HG03108 (cell line): ENCODE measurements at regions not wholly inside any gene's neighbourhood (a gene's known extent, or its start where the extent isn't known, plus 50 kb on each side); places are given as distances from the start of the nearest gene placed in this dataset.

Source experiments
- ATAC-seq: cut with Tn5 transposase; IDR thresholded peaks from one replicate; pipeline ENCODE4 v1.9.1; 2021; ENCODE audit warnings: moderate library complexity; ENCODE audit not compliant: unreplicated experiment

DNA sequence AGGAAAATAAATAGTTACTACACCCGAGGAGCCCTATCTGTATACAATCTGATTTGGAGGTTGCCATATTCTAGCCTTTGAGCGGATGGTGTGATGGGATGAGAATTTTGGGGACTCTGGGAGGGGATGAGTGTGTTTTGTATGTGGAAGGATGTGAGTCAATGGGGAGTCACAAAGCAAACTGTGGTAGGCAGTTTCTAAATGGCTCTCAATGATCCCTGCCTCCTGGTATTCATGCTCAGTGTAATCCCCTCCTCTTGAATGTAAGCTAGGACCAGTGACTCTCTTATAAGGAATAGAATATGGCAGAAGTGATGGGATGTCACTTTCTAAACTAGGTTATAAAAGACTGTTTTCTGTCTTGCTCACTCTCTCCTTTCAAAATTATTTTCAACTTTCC, 205.7 kb upstream of the RIOK2 start:
- no peak for ATAC-seq

DNA sequence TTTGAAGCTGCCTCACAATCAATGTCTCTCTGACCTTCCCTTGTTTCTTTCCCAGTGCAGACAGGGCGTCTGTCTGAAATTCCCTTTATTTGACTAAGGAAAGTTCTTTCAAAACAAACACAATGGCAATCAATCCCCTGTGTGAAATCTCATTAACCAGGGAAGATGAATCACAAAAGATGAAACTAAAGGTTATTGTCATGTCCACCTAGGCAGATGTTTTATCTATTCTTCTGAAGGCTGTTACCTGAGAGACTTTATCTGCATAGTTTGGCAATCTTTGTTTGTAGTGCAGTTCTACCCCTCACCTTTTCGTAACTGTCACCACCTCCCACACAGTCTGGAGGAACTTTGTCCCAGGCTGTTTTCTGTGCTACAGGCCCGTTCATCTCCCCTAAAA, 217.5 kb upstream of the RIOK2 start:
- no peak for ATAC-seq

DNA sequence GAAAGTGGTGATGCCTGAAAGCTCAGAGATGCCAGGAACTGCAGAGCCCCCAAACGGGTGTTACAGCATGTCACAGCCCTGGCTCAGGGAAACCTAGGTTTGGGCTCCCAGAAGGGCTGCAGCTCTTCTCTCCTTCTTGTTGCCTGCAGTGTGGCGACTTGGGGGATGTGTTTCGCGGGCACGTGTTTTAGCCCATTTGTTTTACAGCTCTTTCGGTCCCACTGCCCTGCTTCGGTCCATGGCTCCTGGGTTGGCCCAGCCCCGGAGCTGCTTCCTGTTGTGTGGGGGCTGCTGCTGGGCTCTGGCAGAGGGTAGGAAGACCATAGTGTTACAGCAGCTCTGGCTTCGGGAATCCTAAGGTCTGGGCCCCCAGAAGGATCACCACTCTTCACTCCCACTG, 222.9 kb upstream of the RIOK2 start:
- no peak for ATAC-seq

DNA sequence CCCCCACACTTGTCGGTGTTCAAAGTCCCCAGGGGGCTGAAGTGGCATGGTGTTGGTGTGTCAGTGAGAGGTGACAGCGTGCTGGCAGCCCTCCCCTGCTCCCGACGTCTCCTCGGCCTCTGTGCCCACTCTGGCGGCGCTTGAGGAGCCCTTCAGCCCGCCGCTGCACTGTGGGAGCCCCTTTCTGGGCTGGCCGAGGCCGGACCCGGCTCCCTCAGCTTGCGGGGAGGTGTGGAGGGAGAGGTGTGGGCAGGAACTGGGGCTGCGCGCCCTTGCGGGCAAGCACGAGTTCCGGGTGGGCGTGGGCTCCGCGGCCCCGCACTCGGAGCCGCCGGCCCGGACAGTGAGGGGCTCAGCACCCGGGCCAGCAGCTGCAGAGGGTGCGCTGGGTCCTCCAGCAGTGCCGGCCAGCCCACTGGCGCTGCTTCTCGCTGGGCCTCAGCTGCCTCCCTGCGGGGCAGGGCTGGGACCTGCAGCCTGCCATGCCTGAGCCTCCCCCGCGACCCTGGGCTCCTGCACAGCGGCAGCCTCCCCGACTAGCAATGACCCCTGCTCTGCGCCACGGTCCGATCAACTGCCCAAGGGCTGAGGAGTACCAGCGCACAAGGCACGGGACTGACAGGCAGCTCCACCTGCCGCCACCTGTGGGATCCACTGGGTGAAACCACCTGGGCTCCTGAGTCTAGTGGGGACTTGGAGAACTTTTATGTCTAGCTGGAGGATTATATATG, 224.1 kb upstream of the RIOK2 start:
- no peak for ATAC-seq

DNA sequence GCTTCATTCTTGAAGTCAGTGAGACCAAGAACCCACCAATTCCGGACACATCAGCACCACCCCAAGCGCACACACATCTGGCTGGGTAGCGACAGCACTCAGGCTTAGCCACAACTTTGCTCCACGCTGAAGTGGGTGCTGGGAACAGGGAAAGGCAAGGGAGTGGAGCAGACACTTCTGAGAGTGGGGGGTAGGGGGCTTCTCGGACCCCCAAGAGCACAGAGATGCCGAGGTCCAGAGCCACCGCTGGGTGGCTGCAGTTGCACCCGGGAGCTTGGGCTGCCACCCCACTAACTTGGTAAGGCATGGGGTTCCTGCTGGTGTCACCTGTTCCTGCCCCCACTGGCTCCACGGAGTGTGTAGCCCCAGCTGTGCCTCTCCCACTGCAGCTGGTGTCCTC, 225.3 kb upstream of the RIOK2 start:
- no peak for ATAC-seq

DNA sequence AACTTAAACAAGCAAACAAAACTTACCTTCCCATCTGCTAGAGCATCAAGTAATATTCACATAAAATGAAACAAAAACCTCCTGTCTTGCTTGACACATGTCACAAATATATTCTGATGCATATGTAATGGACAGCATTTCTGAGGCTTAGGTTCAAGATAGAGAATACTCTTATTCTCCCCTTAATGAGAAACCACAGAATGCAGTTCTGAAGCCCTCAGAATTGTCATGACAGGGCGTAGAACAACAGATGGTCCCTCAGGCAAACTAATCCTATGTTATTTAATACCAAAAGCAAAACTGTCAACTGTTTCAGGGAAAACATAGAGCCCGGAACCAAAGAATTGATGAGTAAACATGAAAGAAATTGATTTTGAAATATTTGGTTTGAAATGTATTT, 229.9 kb upstream of the RIOK2 start:
- no peak for ATAC-seq

DNA sequence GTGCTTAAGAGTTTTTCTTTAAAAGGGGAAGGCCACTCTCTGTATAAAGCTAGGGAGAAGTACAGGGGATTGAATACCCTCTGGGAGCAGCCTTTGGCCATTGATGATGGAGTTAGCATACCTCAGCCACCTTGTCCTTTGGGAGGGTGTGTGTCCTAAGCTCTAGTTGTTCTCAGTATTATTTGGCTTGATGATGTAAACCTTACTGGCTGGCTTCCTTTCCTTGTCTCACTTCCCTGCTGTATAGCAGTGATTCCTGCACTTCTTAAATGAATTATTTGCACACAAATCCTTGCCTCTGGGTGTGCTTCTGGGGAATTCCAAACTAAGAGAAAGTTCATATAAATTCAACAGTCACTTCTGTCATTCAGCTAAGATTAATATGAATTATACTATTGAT, 234.9 kb upstream of the RIOK2 start:
- ATAC-seq = no peak

DNA sequence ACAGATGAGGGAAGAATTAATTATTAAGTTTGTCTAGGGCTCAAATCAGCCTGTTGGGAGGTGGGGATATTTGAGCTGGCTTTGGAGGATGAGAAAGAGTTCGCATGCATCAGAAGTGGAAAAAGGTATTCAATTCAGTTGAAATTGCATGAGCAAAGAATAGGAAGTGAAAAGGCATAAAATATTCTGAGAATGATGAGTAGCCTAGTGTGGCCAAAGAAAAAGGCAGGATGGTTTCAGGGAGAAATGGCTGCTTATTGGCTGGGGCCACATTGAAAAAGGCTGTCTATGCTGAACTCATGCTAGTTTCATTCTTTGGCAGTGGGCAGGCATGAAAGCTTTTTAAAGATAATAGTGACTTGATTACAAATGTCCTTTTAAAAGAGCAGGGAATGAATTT, 235.4 kb upstream of the RIOK2 start:
- no peak for ATAC-seq

DNA sequence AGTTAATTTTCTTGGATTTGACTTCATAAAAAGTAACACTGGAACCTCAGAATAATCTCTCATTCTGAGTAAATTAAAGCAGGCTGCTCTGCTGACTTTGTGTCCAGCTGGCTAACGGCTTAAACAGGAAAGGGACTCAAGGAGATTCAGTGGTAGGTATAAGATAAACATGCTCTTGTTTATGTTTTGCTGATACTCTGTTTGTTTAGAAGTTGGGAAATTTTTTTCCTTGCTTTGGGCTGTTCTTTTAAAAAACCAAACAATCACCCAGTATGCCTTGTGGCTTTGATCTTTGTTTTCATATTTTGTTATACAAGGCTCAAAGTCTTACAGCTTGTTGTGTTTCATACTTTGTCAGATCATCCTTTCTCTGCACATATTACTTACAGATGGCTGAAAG, 237.6 kb upstream of the RIOK2 start:
- no peak for ATAC-seq

DNA sequence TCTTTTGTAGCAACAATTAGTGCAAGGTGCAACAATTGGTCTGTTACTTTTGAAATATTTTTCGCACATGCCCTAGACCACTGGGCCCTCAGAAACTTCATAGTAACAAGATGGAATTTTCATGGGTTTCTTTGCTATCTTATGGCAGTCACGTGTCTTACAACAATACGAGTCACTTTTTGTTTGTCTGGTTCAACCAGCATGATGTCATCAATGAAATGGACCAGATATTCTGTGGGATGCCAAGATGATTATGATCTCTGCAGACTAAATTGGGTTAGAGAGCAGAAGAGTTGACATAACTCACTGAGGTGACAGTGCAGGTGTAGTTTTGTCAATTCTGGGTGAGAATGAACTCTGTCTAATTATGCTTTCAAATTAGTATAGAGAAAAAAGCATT, 239.6 kb upstream of the RIOK2 start:
- ATAC-seq = no peak

DNA sequence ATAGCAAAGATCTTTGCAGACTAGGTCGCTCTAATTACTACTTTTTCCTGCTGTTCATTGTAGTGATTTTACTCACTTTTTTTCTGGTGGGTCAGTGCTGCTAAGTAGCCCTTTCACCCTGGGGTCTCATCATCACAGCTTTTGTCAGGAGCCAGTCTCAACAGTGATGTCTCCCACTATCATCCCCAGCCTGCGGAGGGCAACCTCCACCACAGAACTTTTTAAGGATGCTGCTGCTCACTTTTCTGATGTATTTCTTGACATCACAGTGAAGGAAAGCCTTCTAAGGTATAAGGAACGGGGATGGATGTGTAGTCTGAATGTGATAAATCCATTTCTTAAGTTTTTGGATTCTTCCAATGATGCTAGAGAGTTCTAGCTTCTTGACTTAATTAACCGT, 242.5 kb upstream of the RIOK2 start:
- no peak for ATAC-seq

DNA sequence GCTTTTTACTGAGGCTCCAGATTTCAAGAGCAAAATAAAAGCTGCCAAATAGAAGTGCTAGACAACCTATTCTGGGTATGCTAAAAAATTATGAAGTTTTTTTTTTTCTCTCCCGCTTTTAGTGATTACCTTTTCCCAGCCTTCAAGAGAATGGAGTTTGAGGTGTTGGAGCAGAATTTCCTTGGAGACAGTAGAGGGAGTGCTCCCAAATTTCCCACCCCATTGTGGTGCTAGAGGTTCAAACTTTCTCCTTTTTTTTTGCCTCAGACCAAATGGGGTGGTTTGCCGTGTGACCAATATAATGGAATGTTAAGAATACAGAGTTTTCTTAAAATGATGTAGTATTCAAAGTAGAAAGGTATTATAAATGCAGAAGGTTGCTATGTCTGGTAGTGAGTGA, 244.2 kb upstream of the RIOK2 start:
- no peak for ATAC-seq

DNA sequence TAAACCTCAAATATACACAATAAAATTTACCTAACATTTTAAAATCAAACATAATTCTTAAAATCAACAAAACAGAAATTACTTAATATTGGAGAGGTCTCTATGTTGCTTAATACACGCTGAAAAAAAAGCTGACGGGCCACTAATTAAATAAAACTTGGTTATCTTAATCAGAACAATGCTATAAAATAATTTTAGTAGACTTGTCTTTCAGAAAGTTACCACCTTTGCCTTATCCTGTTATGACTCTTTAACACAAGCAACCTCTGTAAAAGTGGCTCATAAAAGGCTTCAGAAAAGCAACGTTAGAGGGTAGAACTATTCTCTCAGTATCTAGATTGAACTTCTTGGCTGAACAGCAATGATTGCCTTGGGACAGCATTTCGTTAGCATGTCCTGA, 251.0 kb upstream of the RIOK2 start:
- no peak for ATAC-seq

DNA sequence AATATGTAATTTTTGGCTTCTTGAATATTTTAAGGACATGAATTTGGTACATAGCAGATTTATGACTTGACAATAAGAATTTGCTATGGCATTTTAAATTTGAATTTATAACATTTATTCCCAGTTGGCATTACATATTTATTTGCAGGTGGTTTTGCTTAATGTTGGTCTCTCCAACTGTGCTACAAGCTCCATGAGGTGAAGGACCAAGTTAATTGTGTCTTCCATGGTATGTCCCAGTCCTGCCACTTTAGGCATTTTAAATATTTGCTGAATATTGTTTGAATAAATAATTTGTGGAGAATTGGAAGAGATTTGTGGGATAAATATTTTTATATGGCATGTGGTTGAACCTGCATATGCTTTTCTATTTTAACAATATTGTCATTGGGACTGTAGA, 253.4 kb upstream of the RIOK2 start:
- ATAC-seq = no peak

DNA sequence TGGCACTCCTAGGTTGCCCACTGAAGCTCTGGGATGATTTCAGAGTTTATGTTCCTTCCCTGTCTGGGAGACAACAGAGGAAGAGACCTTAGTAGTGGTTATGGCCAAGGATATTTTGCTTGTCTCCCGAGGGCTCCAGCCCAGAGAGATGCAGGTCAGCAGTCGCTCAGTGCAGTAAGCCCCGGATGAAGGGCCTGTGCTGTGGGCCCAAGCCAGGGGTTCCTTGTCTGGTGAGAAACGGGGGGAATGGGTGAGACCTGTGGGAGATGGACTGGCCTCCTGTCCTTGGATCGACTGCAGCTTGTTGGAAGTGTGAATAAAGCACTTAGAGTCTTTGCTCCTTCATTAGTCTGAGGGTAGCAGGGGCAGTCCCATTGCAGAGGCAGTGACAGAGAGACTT, 260.7 kb upstream of the RIOK2 start:
- ATAC-seq = no peak

DNA sequence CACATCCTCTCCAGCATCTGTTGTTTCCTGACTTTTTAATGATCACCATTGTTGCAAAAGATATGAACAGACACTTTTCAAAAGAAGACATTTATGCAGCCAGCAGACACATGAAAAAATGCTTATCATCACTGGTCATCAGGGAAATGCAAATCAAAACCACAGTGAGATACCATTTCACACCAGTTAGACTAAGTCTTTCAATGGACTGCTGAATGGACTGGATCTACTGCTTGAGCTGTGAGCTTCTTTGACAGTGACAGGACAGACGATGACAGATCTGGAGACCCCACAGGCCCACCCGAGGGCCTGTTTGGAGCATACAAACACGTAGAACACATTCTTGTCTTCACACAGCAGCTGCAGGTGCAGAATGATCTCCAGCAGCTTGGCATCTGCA, 266.1 kb upstream of the RIOK2 start:
- ATAC-seq = no peak

DNA sequence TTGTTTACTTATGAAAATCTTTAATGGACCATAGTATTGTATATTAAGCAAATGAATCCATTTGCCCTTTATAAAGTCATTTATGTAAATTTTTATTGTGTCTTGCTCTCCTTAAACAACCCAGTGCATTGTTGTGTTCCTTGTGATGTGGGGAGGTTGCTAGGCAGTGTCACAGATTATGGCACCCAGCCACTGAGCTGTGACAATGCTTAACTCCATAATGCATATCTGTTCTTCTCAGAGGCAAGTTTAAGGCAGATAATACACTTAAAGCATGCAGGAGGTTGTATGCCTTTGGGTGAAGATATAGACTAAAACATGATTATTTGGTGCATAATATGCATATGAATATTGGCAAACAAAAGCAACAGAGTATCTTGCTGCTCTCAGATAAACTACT, 269.6 kb upstream of the RIOK2 start:
- no peak for ATAC-seq

DNA sequence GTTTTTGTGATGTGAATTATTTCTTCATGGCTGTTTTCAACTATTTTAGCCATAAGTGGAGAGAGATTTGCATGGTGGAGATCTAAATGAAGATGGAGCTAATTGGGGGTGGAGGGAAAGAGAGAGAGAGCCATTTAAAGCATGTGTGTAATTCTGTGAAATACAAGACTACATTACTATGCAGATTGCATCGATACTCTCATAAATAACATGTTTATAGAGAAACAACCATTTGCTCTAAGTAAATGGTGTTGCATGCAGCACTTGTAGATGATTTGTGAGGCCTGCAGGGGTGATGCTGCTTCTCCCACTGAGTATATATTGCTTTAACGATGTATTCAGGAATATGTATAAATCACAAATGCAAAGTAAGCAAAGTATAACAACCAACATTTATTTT, 270.2 kb upstream of the RIOK2 start:
- no peak for ATAC-seq

DNA sequence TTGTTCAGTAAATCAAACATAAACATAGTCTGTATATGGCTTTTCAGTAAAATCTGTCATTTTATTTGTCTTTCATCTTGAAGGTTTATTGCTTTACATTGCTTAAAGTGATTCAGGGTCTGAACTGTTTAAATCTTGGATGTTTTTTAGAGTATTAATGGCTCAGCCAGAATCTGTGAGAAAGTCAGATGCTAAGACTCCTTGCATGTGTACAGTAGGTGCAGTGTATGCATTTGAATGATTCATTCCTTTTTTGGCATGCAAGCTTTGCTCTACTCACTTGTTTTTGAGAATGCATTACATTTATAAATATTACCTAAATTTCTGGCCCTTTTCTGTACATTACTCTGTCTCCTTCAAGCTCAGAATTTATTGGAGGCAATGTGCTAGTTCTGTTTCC, 271.0 kb upstream of the RIOK2 start:
- no peak for ATAC-seq

DNA sequence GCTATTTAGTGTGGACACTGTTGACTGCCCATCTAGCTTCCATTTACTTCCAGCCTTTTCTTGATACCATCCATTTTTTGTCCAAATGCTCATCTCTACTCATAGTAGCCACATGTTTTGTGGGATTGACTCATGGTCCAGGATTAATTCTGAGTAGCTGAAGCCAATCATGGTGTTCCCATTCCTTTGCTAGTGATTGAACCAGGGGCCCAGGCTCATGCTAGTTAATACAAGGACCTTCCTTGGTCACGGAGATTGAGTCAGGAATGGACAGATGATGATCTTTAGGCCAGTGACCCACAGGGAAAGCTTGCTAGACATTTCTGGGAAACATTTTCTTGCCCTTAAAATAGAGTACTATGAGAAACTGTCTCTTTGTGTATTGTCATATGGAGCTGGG, 272.9 kb upstream of the RIOK2 start:
- ATAC-seq = no peak

DNA sequence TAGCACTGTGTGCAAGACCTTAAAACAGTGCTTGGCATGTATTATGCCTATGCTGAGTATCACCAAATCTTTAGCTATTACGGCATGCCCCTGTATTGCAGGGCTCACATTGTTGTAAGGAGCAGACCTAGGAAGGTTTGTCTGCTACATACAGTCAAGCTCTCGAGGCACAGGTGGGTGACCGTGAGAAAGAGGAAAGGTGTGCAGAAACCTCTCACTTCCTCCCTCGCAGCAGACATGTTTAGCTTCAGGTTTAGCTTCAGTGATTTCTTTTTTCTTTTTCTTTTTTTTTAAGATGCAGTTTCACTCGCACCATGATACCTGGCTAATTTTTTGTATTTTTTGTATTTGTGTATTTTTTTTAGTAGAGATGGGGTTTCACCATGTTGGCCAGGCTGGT, 275.8 kb upstream of the RIOK2 start:
- no peak for ATAC-seq

DNA sequence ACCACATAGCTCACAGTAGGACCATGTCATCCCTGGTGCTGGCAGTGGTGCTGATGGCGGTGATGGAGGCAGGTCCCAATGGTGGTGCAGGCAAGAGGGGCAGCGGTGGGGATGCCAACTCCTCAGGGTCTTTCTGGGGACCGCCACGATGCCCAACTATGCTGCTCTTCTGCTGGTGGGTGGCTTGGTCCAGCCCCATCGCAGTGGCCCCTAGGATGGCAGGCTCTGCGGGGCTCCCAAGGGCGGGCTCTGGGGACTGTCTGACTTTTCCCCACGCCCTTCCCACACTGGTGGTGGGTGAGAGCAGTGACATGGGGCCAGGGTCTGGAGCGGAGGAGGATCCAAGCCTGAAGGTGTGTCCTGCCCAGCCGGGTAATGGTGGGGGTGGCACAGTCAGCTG, 288.9 kb upstream of the RIOK2 start:
- no peak for ATAC-seq

DNA sequence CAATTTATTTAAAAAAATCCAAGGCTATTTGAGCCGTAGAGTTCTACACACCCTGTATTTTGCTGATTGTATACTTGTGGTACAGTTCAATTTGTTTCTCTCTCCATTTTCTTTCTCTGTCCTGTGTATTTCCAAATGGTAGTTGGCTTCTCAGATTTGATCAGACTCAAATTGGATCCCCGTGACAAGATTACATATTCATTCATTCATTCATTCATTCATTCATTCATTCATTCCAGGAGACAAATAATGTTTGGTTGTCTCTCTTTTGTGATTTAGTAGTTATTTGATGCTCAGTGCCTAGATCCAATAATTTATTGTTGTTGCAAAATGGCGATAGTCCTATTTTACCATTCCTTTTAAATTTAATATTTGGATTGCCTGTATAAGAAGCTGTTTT, 292.8 kb upstream of the RIOK2 start:
- no peak for ATAC-seq
